IgD-negative memory B cell (primary cell): ENCODE measurements at regions not wholly inside any gene's neighbourhood (a gene's known extent, or its start where the extent isn't known, plus 50 kb on each side); places are given as distances from the start of the nearest gene placed in this dataset.
A peak's percentile ranks its signal among the peaks of the same experiment; 100 is the strongest.

Source experiments
- H3K27ac Mint-ChIP-seq, 3 donors: one replicate each; pipeline ENCODE4 v1.8.0; 2020 to 2022; ENCODE audit warnings: mild to moderate bottlenecking in 3 of 3, mixed read lengths in 3 of 3, moderate library complexity in 1 of 3
- H3K27me3 Mint-ChIP-seq: one replicate; pipeline ENCODE4 v1.8.0; 2021; ENCODE audit warnings: mixed read lengths
- H3K36me3 Mint-ChIP-seq: one replicate; pipeline ENCODE4 v1.8.0; 2020; ENCODE audit warnings: mild to moderate bottlenecking, mixed read lengths
- H3K4me1 Mint-ChIP-seq, 3 donors: one replicate each; pipeline ENCODE4 v1.8.0; 2020 to 2022; ENCODE audit warnings: mixed read lengths in 3 of 3, mild to moderate bottlenecking in 1 of 3
- H3K4me3 Mint-ChIP-seq, 4 donors: one replicate each; pipeline ENCODE4 v1.8.0; 2020 to 2022; ENCODE audit warnings: mild to moderate bottlenecking in 4 of 4, mixed read lengths in 4 of 4, moderate library complexity in 3 of 4
- H3K9me3 Mint-ChIP-seq, 3 donors: one replicate each; pipeline ENCODE4 v1.8.0; 2020 to 2021; ENCODE audit warnings: mixed read lengths in 3 of 3, mild to moderate bottlenecking in 1 of 3

- no peak overlapping the region for H3K4me3 Mint-ChIP-seq
- peaks cover 0 to 2% (median 2%) of the 10 kb centered on the region in 3 donors for H3K9me3 Mint-ChIP-seq
- H3K4me1 Mint-ChIP-seq = no peaks in the 10 kb centered on the region
- H3K27ac Mint-ChIP-seq = no peak overlapping the region
- H3K27me3 Mint-ChIP-seq = peaks cover 6% of the 10 kb centered on the region
- H3K36me3 Mint-ChIP-seq = no peaks in the 10 kb centered on the region
These were observed 134.7 kb upstream of the MAF start for GRCh38 chr16:79735271-79735670.

- H3K9me3 Mint-ChIP-seq = peaks cover 0 to 2% (median 1%) of the 10 kb centered on the region in 3 donors
- H3K36me3 Mint-ChIP-seq = no peaks in the 10 kb centered on the region
- H3K27me3 Mint-ChIP-seq = peaks cover 6% of the 10 kb centered on the region
- no peak overlapping the region for H3K4me3 Mint-ChIP-seq
- H3K27ac Mint-ChIP-seq = no peak overlapping the region
- no peaks in the 10 kb centered on the region for H3K4me1 Mint-ChIP-seq
These were observed 134.2 kb upstream of the MAF start for GRCh38 chr16:79734721-79735120.

GRCh38 chr16:79728923-79729240 lies 128.3 kb upstream of the MAF start:
- Mint-ChIP-seq H3K27me3 (no peaks in the 10 kb centered on the region), H3K9me3 (no peaks in the 10 kb centered on the region), H3K27ac (no peak overlapping the region)

GRCh38 chr16:79728048-79728922 lies 127.7 kb upstream of the MAF start:
- Mint-ChIP-seq H3K4me1 (no peaks in the 10 kb centered on the region), H3K4me3 (no peak overlapping the region), H3K9me3 (no peaks in the 10 kb centered on the region), H3K36me3 (no peaks in the 10 kb centered on the region), H3K27ac (no peak overlapping the region), H3K27me3 (no peaks in the 10 kb centered on the region)

More at GRCh38 chr16:79728923-79729240, 128.3 kb upstream of the MAF start:
- Mint-ChIP-seq H3K4me1 (no peaks in the 10 kb centered on the region), H3K4me3 (no peak overlapping the region), H3K36me3 (no peaks in the 10 kb centered on the region)

- no peaks in the 10 kb centered on the region for H3K36me3 Mint-ChIP-seq
- H3K4me1 Mint-ChIP-seq = no peaks in the 10 kb centered on the region
- peaks cover 0 to 4% (median 0%) of the 10 kb centered on the region in 3 donors for H3K9me3 Mint-ChIP-seq
- H3K27me3 Mint-ChIP-seq = no peaks in the 10 kb centered on the region
- no peak overlapping the region for H3K27ac Mint-ChIP-seq
- no peak overlapping the region for H3K4me3 Mint-ChIP-seq
These were observed 126.4 kb upstream of the MAF start for GRCh38 chr16:79726902-79727301.

- Mint-ChIP-seq H3K4me1 (no peaks in the 10 kb centered on the region), H3K27me3 (no peaks in the 10 kb centered on the region), H3K4me3 (no peak overlapping the region), H3K36me3 (no peaks in the 10 kb centered on the region), H3K27ac (no peak overlapping the region), H3K9me3 (peaks cover 0 to 4% (median 0%) of the 10 kb centered on the region in 3 donors)
These were observed 124.5 kb upstream of the MAF start for GRCh38 chr16:79725051-79725450.

- no peaks in the 10 kb centered on the region for H3K27me3 Mint-ChIP-seq
- no peaks in the 10 kb centered on the region for H3K36me3 Mint-ChIP-seq
- H3K27ac Mint-ChIP-seq = no peak overlapping the region
- peak overlapping the region in 1 of 4 donors; percentile 34 for H3K4me3 Mint-ChIP-seq
- H3K4me1 Mint-ChIP-seq = no peaks in the 10 kb centered on the region
- H3K9me3 Mint-ChIP-seq = peaks cover 0 to 4% (median 0%) of the 10 kb centered on the region in 3 donors
These were observed 123.1 kb upstream of the MAF start for GRCh38 chr16:79723583-79724168.

- no peaks in the 10 kb centered on the region for H3K36me3 Mint-ChIP-seq
- H3K4me1 Mint-ChIP-seq = no peaks in the 10 kb centered on the region
- no peak overlapping the region for H3K27ac Mint-ChIP-seq
- no peak overlapping the region for H3K4me3 Mint-ChIP-seq
- no peaks in the 10 kb centered on the region for H3K27me3 Mint-ChIP-seq
- peaks cover 0 to 4% (median 0%) of the 10 kb centered on the region in 3 donors for H3K9me3 Mint-ChIP-seq
These were observed 120.7 kb upstream of the MAF start for GRCh38 chr16:79721270-79721669.

- Mint-ChIP-seq H3K4me3 (no peak overlapping the region), H3K27me3 (peaks cover 2% of the 10 kb centered on the region), H3K4me1 (no peaks in the 10 kb centered on the region), H3K9me3 (peaks cover 0 to 4% (median 0%) of the 10 kb centered on the region in 3 donors), H3K36me3 (no peaks in the 10 kb centered on the region), H3K27ac (no peak overlapping the region)
These were observed 117.0 kb upstream of the MAF start for GRCh38 chr16:79717333-79718137.

- Mint-ChIP-seq H3K9me3 (no peaks in the 10 kb centered on the region), H3K27ac (no peak overlapping the region), H3K4me1 (no peaks in the 10 kb centered on the region), H3K4me3 (no peak overlapping the region), H3K27me3 (peaks cover 3% of the 10 kb centered on the region), H3K36me3 (no peaks in the 10 kb centered on the region)
These were observed 116.3 kb upstream of the MAF start for GRCh38 chr16:79716645-79717332.

GRCh38 chr16:79715061-79715460 lies 114.5 kb upstream of the MAF start:
- Mint-ChIP-seq H3K27ac (no peak overlapping the region), H3K9me3 (no peaks in the 10 kb centered on the region), H3K4me3 (no peak overlapping the region), H3K4me1 (no peaks in the 10 kb centered on the region), H3K36me3 (no peaks in the 10 kb centered on the region), H3K27me3 (peaks cover 3% of the 10 kb centered on the region)

- Mint-ChIP-seq H3K36me3 (no peaks in the 10 kb centered on the region), H3K27me3 (peaks cover 3% of the 10 kb centered on the region), H3K27ac (no peak overlapping the region), H3K4me3 (no peak overlapping the region), H3K4me1 (no peaks in the 10 kb centered on the region), H3K9me3 (no peaks in the 10 kb centered on the region)
These were observed 113.9 kb upstream of the MAF start for GRCh38 chr16:79714440-79714839.

- no peaks in the 10 kb centered on the region for H3K4me1 Mint-ChIP-seq
- no peak overlapping the region for H3K27ac Mint-ChIP-seq
- H3K36me3 Mint-ChIP-seq = no peaks in the 10 kb centered on the region
- no peak overlapping the region for H3K4me3 Mint-ChIP-seq
- peaks cover 3% of the 10 kb centered on the region for H3K27me3 Mint-ChIP-seq
- H3K9me3 Mint-ChIP-seq = no peaks in the 10 kb centered on the region
These were observed 113.2 kb upstream of the MAF start for GRCh38 chr16:79713609-79714309.

GRCh38 chr16:79712276-79712675 lies 111.7 kb upstream of the MAF start:
- H3K9me3 Mint-ChIP-seq = no peaks in the 10 kb centered on the region
- peaks cover 3% of the 10 kb centered on the region for H3K27me3 Mint-ChIP-seq
- H3K4me3 Mint-ChIP-seq = no peak overlapping the region
- no peak overlapping the region for H3K27ac Mint-ChIP-seq
- no peaks in the 10 kb centered on the region for H3K4me1 Mint-ChIP-seq
- H3K36me3 Mint-ChIP-seq = no peaks in the 10 kb centered on the region
